NCI-H748 treated with DMSO at 0.1 percent for 48 hours (cell line): ENCODE measurements at regions not wholly inside any gene's neighbourhood (a gene's known extent, or its start where the extent isn't known, plus 50 kb on each side); places are given as distances from the start of the nearest gene placed in this dataset.

Experiments used
- DNase-seq: peaks from one replicate; lab custom pipeline; 2025; lab: John Stamatoyannopoulos, UW

- DNase-seq: no peak
Measured at GRCh38 chr11:22491555-22492225, 133.9 kb downstream of the FANCF start.

DNA sequence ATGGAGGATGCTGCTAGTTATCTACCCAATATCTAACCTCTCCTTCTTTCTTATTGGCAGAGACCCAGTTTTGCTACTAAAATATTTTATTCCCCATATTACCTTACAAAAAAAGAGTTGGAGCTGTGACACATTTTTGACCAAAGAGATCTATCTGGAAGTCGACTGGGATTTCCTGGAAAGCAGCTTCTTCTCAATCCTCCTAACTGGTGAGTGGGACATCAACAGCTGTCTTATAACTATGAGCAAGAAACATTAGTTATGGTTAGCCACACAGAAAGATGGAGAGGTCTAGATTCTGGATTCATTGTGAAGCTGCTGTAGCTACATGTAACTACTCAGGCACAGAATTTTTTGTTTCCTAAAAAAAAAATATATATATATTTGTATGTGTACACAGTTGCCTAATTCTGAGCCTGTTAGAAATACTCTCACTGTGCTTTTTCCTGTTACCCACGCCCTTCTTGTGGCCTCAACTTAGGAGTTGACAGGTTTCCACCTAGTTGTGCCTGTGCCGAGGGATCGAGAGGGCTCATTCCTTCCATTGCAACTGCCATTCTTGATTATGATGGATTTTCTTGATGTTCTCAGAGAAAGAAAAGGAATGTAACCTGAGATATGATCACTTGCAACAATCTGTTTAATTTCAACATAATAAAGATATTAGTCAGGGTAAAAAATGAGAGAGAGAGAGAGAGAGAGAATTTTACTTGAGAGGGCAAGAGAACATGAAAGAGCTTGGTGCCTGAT is 142.0 kb downstream of the SLC17A6 start:
- DNase-seq: no peak

- no peak for DNase-seq
Measured at GRCh38 chr11:22479208-22479607, 141.0 kb downstream of the SLC17A6 start.

DNA sequence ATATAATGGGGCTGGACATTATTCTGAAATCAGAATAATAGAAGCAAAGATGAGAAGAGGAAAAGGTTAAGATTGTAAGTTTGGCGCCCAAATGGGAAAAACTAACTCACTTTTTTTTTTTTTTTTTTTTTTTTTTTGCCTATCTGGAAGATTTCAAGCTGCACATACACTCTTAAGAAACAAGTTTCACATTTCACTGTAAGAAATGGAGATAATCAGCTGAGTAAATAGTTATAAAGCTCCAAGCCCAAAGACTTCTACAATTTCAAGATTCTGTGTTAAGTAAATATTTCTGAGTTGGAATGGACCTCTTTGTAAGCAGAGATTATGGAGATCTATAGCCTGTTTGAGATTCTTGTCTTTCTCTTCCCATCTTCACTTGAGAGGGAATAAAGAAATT is 140.0 kb downstream of the SLC17A6 start:
- DNase-seq: no peak

DNA sequence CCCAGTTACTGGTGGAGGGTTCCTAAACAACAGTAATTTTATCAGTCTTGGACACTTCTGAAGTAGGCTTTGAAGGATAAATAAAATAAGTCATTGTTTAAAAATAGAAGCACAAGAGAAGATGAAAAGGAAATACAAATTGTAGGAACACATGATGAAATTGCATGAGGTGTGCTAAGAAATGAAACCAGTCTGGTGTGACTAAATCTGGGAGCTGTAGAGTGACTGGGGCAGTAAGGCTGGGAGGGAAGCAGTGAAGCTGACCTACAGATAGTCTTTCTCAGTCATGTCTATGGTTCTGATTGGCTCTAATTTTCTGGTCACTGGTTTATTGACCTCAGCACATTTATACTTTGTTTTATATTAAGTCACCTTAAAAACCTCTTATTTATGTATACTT is 139.1 kb downstream of the SLC17A6 start:
- DNase-seq: no peak

DNA sequence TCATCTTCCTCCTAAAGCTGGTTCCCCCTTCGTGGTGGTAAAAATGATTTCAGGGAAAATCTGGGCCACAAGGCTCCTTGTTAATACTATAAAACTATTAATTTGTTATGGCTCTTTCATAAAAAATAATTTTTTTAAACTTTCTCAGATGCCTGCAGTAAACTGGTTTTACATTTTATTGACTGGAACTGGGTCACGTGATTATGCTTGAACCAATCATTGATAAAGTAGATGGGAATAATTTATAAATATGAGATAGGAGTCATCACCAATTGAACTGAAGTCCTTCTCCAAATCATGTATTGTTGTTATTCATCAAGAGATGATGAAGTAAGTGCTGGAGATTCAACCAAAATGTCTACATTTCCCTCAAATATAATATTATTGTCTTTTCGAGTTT is 138.4 kb downstream of the SLC17A6 start:
- DNase-seq: no peak

DNA sequence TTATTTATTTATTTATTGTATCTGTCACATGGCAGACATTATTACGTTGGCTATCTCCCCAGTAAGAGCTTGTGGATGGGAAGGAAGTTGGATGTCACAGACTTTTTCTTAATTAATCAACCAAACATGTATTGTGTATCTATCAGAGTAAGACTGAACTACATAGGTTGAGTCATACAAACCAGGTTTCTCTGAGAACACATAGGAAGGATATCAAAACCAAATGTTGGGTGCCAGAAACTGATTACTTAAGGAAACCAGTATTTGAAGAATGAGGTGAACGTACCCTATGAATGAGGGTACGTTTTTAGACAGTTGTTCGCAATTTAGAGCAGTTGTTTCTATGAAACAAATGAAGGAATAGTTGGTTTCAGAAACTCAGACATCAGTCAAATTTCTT is 136.4 kb downstream of the SLC17A6 start:
- DNase-seq: no peak

GRCh38 chr11:22473586-22473985 is 135.4 kb downstream of the SLC17A6 start:
- no peak for DNase-seq

DNA sequence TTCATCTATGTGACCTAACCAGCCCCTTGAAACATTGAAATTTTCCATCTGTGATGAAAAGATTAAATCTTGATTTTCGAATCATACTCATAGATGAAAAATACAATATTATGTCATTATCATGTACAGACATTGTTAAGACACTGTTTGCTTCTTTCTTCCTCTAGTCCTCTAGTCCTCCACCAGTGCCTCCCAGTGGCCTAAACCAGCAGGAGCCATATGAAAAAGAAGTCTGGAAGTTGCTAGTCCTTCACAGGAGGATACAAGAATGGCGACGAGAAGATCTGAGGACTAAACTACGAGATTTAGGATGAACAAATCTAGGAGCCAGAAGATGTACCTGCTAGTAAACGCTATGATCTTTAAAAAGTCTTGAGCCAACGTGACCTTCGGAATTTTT is 134.1 kb downstream of the SLC17A6 start:
- no peak for DNase-seq

DNA sequence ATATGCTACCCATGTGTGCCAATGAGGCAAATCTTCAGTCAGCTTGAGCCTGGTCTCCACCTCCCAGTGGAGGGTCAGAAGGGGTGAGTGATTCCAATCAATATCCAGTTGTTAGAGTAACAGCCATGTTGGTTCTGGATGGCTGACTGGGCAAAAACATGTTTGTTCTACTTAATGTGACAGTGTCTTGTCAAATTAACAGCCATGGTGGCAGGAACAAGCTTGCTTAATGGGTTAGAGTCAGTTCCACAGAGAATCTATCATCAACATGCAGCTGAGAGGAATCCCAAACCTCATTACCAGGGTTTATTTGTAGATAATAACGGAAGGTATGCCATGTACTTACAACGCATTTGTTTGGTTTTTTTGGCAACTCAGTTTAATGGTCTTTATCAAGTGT is 133.2 kb downstream of the SLC17A6 start:
- no peak for DNase-seq

- DNase-seq: no peak
Measured at GRCh38 chr11:22467741-22468140, 129.6 kb downstream of the SLC17A6 start.

DNA sequence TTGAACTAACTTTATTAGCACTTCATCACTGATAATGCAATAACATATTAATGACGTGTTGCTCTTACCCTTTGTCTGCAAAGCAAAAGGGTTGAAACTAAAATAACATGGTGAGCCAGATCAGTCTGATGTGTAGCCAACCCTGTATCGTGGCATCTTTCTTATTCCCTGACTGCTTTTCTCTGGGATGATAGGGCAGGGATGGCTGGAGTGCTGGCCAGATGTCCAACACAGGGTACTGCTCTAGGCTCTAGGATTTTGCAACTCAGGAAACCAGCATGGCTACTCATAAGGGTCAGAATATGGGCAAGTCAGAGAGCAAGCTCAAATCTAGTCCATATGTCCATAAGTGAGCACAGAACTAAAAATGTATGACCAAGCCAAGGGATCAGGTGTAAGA is 129.1 kb downstream of the SLC17A6 start:
- DNase-seq: no peak

DNA sequence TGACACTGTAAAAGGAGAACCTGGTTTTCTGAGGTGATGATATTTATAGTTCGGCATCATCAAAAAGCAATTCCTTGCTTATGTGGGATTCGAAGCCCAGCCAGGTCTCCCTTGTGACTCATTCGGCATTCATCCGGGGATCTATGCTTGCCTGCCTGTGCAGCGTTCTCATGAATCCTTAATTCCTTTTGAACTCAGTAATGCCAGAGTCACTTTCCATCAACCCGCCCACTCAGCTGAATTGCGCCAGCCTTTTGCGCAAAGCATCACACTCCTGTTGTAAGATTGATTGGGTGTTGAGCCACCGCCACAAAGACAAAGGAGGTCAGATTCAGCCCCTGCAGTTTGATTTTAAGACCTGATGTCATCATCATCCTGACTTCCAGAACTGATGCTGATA is 128.6 kb downstream of the SLC17A6 start:
- no peak for DNase-seq

DNA sequence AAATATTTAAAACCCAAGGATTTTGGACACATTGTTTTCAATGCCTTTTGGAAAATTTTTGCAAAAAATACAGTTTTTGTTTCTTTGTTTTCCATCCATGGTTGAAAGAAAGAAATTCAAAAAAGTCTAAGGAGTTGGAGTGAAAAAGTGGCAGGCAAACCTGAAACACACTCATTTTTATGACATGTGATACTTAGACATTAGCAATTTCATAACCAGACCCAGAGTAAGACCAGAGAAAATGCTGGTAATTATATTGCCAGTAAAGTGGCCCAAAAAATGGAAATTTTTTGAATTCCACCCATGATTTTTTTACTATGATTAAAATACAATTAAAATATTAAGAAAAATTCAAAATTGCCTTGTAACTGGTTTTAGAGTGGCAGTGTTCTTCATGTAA is 128.2 kb downstream of the SLC17A6 start:
- no peak for DNase-seq

DNA sequence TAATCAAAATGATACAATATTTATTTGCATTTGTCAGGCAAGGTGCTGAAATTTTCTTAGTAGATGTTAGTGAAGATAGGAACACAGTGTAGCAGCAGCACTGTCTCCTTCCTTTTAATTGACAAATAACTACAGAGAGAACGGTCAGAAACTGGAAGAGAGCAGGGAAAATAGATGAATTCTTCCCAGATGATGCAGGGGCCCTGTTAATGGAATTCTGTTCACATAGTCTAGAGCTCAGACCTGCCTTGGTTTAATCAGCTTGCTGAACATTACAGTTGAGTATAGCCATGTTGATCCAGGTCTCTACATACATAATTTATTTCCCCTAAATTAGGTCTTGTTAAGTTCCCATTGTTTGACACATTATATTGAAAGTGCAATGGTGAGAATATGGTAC is 127.4 kb downstream of the SLC17A6 start:
- no peak for DNase-seq

GRCh38 chr11:22461626-22462025 is 123.4 kb downstream of the SLC17A6 start:
- no peak for DNase-seq

GRCh38 chr11:22460181-22460580 is 122.0 kb downstream of the SLC17A6 start:
- DNase-seq: no peak

- no peak for DNase-seq
Measured at GRCh38 chr11:22459048-22459447, 120.9 kb downstream of the SLC17A6 start.

DNA sequence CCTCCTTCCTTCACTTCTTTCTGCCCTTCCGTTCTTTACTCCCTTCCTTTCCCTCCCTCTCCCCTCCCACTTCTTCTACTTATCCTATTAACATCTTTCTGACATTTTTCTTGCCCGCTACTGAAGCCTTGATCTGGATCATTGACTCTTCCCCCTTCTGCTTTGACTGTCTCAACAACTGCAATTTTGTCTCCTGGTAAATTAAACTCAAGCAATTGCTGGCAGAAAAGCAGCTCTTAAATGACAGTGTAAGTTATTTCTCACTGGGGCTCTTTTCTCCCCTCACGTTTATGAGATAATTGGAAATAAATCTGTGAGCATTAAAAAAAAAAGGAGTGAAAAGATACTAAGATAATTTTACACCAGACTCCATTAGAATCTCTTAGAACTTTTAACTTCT is 120.0 kb downstream of the SLC17A6 start:
- DNase-seq: no peak

GRCh38 chr11:22456993-22457762 is 119.0 kb downstream of the SLC17A6 start:
- DNase-seq: no peak

DNA sequence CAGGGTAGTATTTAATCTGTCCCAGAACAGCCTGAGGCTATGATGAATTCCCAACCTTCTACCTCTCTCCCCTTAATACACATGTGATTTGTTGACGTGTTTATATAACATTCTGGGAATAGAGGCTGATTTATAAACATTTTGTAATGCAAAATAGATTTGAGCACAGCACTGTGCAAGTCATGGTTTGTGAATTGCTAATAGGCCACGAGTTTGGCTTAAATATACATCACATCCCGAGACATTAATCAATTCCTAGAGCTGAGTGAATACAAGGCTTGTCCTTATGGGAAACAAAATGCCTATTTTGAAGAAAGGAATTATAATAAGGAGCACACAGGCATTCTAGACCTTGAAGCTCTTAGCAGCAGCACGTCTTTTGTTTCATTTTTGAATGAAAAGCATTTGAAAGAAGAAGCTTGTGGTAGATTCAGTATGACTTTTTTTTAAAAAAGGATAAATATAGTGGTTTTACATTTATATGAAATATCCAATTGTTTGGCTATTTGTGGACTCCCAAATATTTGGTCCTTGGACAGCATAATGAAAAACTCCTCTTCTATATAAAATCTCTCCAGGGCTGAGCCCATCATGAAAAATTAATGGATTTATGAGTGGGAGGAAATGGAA is 116.4 kb downstream of the SLC17A6 start:
- DNase-seq: no peak

DNA sequence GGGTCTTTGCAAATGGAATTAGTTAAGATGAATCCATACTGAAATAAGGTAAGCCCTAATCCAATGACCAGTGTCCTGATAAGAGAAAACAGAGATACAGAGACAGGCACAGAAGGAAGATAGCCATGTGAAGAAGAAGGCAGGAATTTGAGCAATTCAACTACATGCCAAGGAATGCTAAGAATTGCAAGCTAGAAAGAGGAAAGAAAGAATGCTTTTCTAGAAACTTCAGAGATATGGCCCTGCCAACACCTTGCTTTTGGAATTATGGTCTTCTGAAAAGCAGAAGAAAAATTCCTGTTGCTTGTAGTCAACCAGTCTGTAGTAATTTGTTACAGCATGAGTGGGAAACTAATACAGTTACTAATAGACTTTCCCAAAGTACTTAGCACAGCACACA is 111.3 kb downstream of the SLC17A6 start:
- no peak for DNase-seq

- no peak for DNase-seq
Measured at GRCh38 chr11:22444076-22444475, 105.9 kb downstream of the SLC17A6 start.
